ENCODE measurements at regions not wholly inside any gene's neighbourhood (a gene's known extent, or its start where the extent isn't known, plus 50 kb on each side); places are given as distances from the start of the nearest gene placed in this dataset.

- DNase-seq: no peak
Observed at GRCh38 chr7:25559581-25560367, 331.5 kb upstream of the NPVF start.

- DNase-seq: no peak
Observed at GRCh38 chr7:25562673-25563182, 334.4 kb upstream of the NPVF start.

- DNase-seq: peak in 1 of 3 experiments; percentile 56
Observed at GRCh38 chr7:25565002-25565401, 336.7 kb upstream of the NPVF start.

GRCh38 chr7:25565949-25566348 is 337.7 kb upstream of the NPVF start:
- peak; percentile 71 to 91 (median 78) for DNase-seq

- peak in 2 of 3 experiments; percentile 34 to 54 for DNase-seq
Observed at GRCh38 chr7:25567430-25567829, 339.1 kb upstream of the NPVF start.

- DNase-seq: no peak
Observed at GRCh38 chr7:25569765-25570164, 341.5 kb upstream of the NPVF start.

- no peak for DNase-seq
Observed at GRCh38 chr7:25572423-25572822, 344.1 kb upstream of the NPVF start.

GRCh38 chr7:25574828-25575227 is 346.5 kb upstream of the NPVF start:
- DNase-seq: no peak

- peak in 1 of 3 experiments; percentile 24 for DNase-seq
Observed at GRCh38 chr7:25575634-25576033, 347.3 kb upstream of the NPVF start.

- DNase-seq: no peak
Observed at GRCh38 chr7:25578991-25579777, 350.9 kb upstream of the NPVF start.

- DNase-seq: no peak
Observed at GRCh38 chr7:25579778-25580075, 351.4 kb upstream of the NPVF start.

- no peak for DNase-seq
Observed at GRCh38 chr7:25580141-25580540, 351.9 kb upstream of the NPVF start.

- DNase-seq: no peak
Observed at GRCh38 chr7:25583621-25584020, 355.3 kb upstream of the NPVF start.

GRCh38 chr7:25584112-25584938 is 356.0 kb upstream of the NPVF start:
- DNase-seq: no peak

GRCh38 chr7:25586513-25586912 is 358.2 kb upstream of the NPVF start:
- DNase-seq: no peak

GRCh38 chr7:25594122-25594521 is 365.8 kb upstream of the NPVF start:
- no peak for DNase-seq

- DNase-seq: no peak
Observed at GRCh38 chr7:25594728-25595127, 366.4 kb upstream of the NPVF start.

- no peak for DNase-seq
Observed at GRCh38 chr7:25595996-25596395, 367.7 kb upstream of the NPVF start.

GRCh38 chr7:25596443-25596842 is 368.2 kb upstream of the NPVF start:
- no peak for DNase-seq

- no peak for DNase-seq
Observed at GRCh38 chr7:25597946-25598345, 369.7 kb upstream of the NPVF start.

GRCh38 chr7:25598765-25599164 is 370.5 kb upstream of the NPVF start:
- no peak for DNase-seq

- DNase-seq: no peak
Observed at GRCh38 chr7:25600262-25600920, 372.1 kb upstream of the NPVF start.

Measured in NCI-H1417 (cell line).